ENCODE measurements at regions not wholly inside any gene's neighbourhood (a gene's known extent, or its start where the extent isn't known, plus 50 kb on each side); places are given as distances from the start of the nearest gene placed in this dataset.

GRCh38 chr14:75359098-75359497 is 68.7 kb upstream of the JDP2 start:
- 77% methylated on average over 3 of the region's 3 CpGs for WGBS
- DNase-seq (ENCODE audit: low spot score) = no peak

DNA sequence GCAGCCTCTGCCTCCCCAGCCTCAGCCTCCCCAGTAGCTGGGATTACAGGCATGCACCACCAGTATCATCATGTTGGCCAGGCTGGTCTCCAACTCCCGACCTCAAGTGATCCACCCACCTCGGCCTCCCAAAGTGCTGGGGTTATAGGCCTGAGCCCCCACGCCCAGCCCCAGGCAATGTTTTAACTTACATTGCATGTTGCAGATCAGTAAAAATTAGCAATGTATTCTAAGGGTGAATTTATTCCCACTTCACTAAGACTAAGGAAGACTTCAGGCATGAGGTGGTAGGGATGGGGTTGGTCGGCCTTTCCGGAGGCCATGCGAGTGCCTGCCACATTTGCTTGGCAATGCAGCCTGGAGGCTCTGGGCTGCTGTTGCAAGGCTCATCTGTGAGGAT is 66.8 kb upstream of the JDP2 start:
- H3K27ac ChIP-seq = no peak overlapping the region
- no peaks in the 10 kb centered on the region for H3K9me3 ChIP-seq
- H3K27me3 ChIP-seq (replicated peaks; ENCODE audit: insufficient read depth) = no peaks in the 10 kb centered on the region
- WGBS = 82% methylated on average over 6 of the region's 6 CpGs
- intact Hi-C loops (cut with DNase I) = no loop called here
- H3K36me3 ChIP-seq = no peaks in the 10 kb centered on the region
- H3K4me3 ChIP-seq = no peak overlapping the region
- peaks cover 5% of the 10 kb centered on the region for H3K4me1 ChIP-seq (replicated peaks)
- TF ChIP-seq CTCF (IDR thresholded peaks at IDR 0.05) = no peak
- no peak for DNase-seq (ENCODE audit: low spot score)

More at GRCh38 chr14:75359098-75359497, 68.7 kb upstream of the JDP2 start:
- Histone ChIP-seq H3K27ac (no peak overlapping the region), H3K9me3 (no peaks in the 10 kb centered on the region), H3K27me3 (replicated peaks; ENCODE audit: insufficient read depth) (no peaks in the 10 kb centered on the region), H3K36me3 (no peaks in the 10 kb centered on the region), H3K4me1 (replicated peaks) (peaks cover 5% of the 10 kb centered on the region), H3K4me3 (no peak overlapping the region)
- intact Hi-C loops (cut with DNase I) = no loop called here
- TF ChIP-seq POLR2AphosphoS5 (IDR thresholded peaks at IDR 0.05) = no peak
- TF ChIP-seq CTCF (IDR thresholded peaks at IDR 0.05) = no peak
- no peak for TF ChIP-seq POLR2A (IDR thresholded peaks at IDR 0.05)

- Histone ChIP-seq H3K27ac (no peak overlapping the region), H3K9me3 (no peaks in the 10 kb centered on the region), H3K4me3 (no peak overlapping the region), H3K27me3 (replicated peaks; ENCODE audit: insufficient read depth) (no peaks in the 10 kb centered on the region), H3K4me1 (replicated peaks) (peaks cover 5% of the 10 kb centered on the region), H3K36me3 (no peaks in the 10 kb centered on the region)
- WGBS = 47% methylated on average over 7 of the region's 7 CpGs
- TF ChIP-seq CTCF (IDR thresholded peaks at IDR 0.05) (no peak), POLR2AphosphoS5 (IDR thresholded peaks at IDR 0.05) (no peak), POLR2A (IDR thresholded peaks at IDR 0.05) (no peak)
- DNase-seq (ENCODE audit: low spot score) = no peak
- intact Hi-C loops (cut with DNase I) = no loop called here
Measured at GRCh38 chr14:75361751-75362433, 65.9 kb upstream of the JDP2 start.

DNA sequence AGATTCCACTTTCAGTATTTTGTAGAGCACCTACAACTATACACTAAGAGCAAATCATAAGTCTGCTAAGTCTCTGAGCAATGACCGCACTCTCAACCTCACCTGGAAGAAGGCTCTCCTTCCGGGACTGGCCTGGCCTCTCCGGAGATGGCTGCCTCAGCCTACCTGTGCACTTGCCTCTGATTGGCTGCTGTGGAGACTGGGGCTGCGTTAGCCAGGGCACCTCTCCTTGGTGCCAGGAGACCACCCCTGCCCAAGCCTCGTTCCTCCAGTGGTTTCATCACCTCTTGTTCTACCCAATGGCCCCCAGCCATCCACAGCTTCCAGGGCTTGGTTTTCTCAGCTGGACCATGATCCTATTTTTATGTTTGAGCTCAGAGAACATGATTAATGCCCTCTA is 64.7 kb upstream of the JDP2 start:
- no peaks in the 10 kb centered on the region for H3K36me3 ChIP-seq
- H3K27ac ChIP-seq = no peak overlapping the region
- no peaks in the 10 kb centered on the region for H3K9me3 ChIP-seq
- TF ChIP-seq CTCF (IDR thresholded peaks at IDR 0.05) = no peak
- no peak for TF ChIP-seq POLR2AphosphoS5 (IDR thresholded peaks at IDR 0.05)
- TF ChIP-seq POLR2A (IDR thresholded peaks at IDR 0.05) = no peak
- H3K4me1 ChIP-seq (replicated peaks) = peaks cover 5% of the 10 kb centered on the region
- 94% methylated on average over 5 of the region's 5 CpGs for WGBS
- H3K4me3 ChIP-seq = no peak overlapping the region
- intact Hi-C loops (cut with DNase I) = no loop called here
- DNase-seq (ENCODE audit: low spot score) = no peak
- no peaks in the 10 kb centered on the region for H3K27me3 ChIP-seq (replicated peaks; ENCODE audit: insufficient read depth)

DNA sequence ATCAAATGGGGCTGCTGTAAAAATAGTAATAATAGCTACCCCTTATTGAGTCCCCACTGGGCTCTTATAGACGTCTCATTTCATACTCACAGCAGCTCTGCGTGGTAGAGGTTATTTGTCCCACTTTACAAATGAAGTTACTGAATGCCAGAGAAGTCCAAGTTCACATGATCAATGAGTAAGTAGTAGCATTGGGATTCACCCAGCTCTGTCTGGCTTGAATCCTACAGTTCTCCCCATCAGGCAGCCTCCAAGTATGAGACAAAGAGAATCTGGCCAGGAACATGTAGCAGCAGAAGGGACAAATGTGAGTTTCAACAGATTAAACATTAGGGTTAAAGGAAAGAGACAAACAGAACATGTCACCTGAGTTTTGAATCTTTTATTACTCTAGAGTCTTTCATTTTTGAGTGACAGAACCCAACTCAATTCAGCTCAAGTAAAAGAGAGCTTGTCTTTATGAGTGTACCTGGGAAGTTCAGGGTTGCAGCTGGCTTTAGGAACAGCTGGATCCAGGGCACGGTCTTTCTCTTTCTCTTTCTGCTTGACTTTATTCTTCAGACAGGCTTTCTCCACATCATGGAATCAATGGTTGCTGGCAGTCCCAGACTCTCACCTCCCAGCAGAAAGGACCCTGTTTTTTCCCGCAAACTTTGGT is 64.1 kb upstream of the JDP2 start:
- no peak for DNase-seq (ENCODE audit: low spot score)
- H3K27me3 ChIP-seq (replicated peaks; ENCODE audit: insufficient read depth) = no peaks in the 10 kb centered on the region
- H3K4me1 ChIP-seq (replicated peaks) = peaks cover 5% of the 10 kb centered on the region
- intact Hi-C loops (cut with DNase I) = no loop called here
- no peaks in the 10 kb centered on the region for H3K9me3 ChIP-seq
- TF ChIP-seq POLR2A (IDR thresholded peaks at IDR 0.05) = no peak
- TF ChIP-seq POLR2AphosphoS5 (IDR thresholded peaks at IDR 0.05) = no peak
- no peak for TF ChIP-seq CTCF (IDR thresholded peaks at IDR 0.05)
- 66% methylated on average over 4 of the region's 4 CpGs for WGBS
- H3K27ac ChIP-seq = no peak overlapping the region
- H3K4me3 ChIP-seq = no peak overlapping the region
- H3K36me3 ChIP-seq = no peaks in the 10 kb centered on the region
